Panc1 (cell line): ENCODE measurements at regions not wholly inside any gene's neighbourhood (a gene's known extent, or its start where the extent isn't known, plus 50 kb on each side); places are given as distances from the start of the nearest gene placed in this dataset.

ENCODE experiments used
- ATAC-seq: fragments of 200-7000 bp; cut with Tn5 transposase; 2 replicates; pipeline ENCODE4 v1.9.1; 2020; ENCODE audit warnings: mild to moderate bottlenecking, moderate library complexity
- BruUV-seq: library from RNA; stranded (reverse); fragments of 400-500 nt; replicated peaks from 2 replicates; lab custom pipeline; 2021; lab: Mats Ljungman, UMichigan
- CTCF ChIA-PET: fragments of 300-600 bp; sonication (Branson Sonifier 250); formaldehyde crosslinking; loops from one replicate; lab custom pipeline; 2022; ENCODE audit warnings: antibody characterized with exemption; lab: Charles Lee
- POLR2A ChIA-PET: fragments of 300-600 bp; sonication (Branson Sonifier 250); formaldehyde crosslinking; loops from one replicate; lab custom pipeline; 2022; ENCODE audit warnings: antibody characterized with exemption; lab: Charles Lee
- DNase-seq: peaks from one replicate; pipeline ENCODE4 v3.0.0-alpha.2; 2010; ENCODE audit warnings: low read depth, low spot score
- H3K27ac ChIP-seq: 2 replicates; pipeline ENCODE4 v1.5.1; 2011; ENCODE audit warnings: mild to moderate bottlenecking, low read length, inconsistent platforms
- H3K27me3 ChIP-seq: fragments of 200-500 bp; sonication (Bioruptor generic); 2 replicates; pipeline ENCODE4 v1.6.0; 2014; ENCODE audit warnings: low read length, inconsistent platforms; ENCODE audit not compliant: control insufficient read depth, insufficient read depth
- H3K36me3 ChIP-seq: fragments of 200-500 bp; sonication (Bioruptor generic); 2 replicates; pipeline ENCODE4 v1.5.1; 2014; ENCODE audit warnings: inconsistent platforms, mild to moderate bottlenecking, low read length, moderate library complexity; ENCODE audit not compliant: control insufficient read depth, insufficient read depth
- H3K4me1 ChIP-seq: 2 replicates; pipeline ENCODE4 v1.5.1; 2011; ENCODE audit warnings: inconsistent platforms, mild to moderate bottlenecking, low read length, moderate library complexity; ENCODE audit not compliant: control insufficient read depth, insufficient read depth
- H3K4me3 ChIP-seq, 2 experiments: 2 replicates each; pipeline ENCODE4 v1.5.1; 2011 to 2012; ENCODE audit warnings: low read depth in 2 of 2, low read length in 2 of 2, mild to moderate bottlenecking in 2 of 2, inconsistent platforms in 1 of 2, moderate library complexity in 1 of 2
- H3K9me3 ChIP-seq: fragments of 200-500 bp; sonication (Bioruptor generic); 2 replicates; pipeline ENCODE4 v1.5.1; 2014; ENCODE audit warnings: low read depth, mild to moderate bottlenecking, inconsistent platforms, low read length, moderate library complexity; ENCODE audit not compliant: control insufficient read depth, insufficient read depth
- CTCF ChIP-seq: fragments of 450-650 bp; IDR thresholded peaks from 2 replicates; pipeline ENCODE4 v1.5.1; 2017; ENCODE audit warnings: mild to moderate bottlenecking
- POLR2AphosphoS5 ChIP-seq: IDR thresholded peaks from 2 replicates; pipeline ENCODE4 v1.6.1; 2012; ENCODE audit warnings: mild to moderate bottlenecking, low read depth, low read length, moderate library complexity
- REST ChIP-seq, 2 experiments: IDR thresholded peaks; 2 replicates each; pipeline ENCODE4 v1.6.1; 2011 to 2012; ENCODE audit warnings: low read depth in 2 of 2, control low read depth in 1 of 2, low read length in 1 of 2, mild to moderate bottlenecking in 1 of 2, moderate library complexity in 1 of 2; ENCODE audit not compliant: insufficient read depth in 1 of 2
- SIN3A ChIP-seq: IDR thresholded peaks from 2 replicates; pipeline ENCODE4 v1.6.1; 2012; ENCODE audit warnings: low read depth, mild to moderate bottlenecking, low read length, moderate library complexity, borderline replicate concordance; ENCODE audit not compliant: insufficient read depth
- TCF7L2 ChIP-seq: IDR thresholded peaks from 2 replicates; pipeline ENCODE4 v1.6.1; 2011; ENCODE audit warnings: mild to moderate bottlenecking, low read depth, low read length, inconsistent platforms
- in situ Hi-C: cut with HindIII; loops from 2 replicates; pipeline ENCODE4 v1.10.0; 2016; ENCODE audit warnings: low sequenced_read_pairs, low pct_unique_long_range_greater_than_20kb
- intact Hi-C: fragments of 100-400 bp; cut with micrococcal nuclease; formaldehyde crosslinking; loops from one replicate; pipeline ENCODE4 v1.10.0; 2022; ENCODE audit not compliant: unreplicated experiment

- Histone ChIP-seq H3K27ac (no peak overlapping the region), H3K4me1 (no peaks in the 10 kb centered on the region), H3K9me3 (no peaks in the 10 kb centered on the region), H3K36me3 (no peaks in the 10 kb centered on the region), H3K27me3 (peaks cover 5% of the 10 kb centered on the region), H3K4me3 (no peak overlapping the region)
- TF ChIP-seq TCF7L2 (no peak), SIN3A (no peak), CTCF (no peak), POLR2AphosphoS5 (no peak), REST (IDR thresholded peaks at IDR 0.05; ENCODE audit: insufficient read depth in 1 of 2, low read depth in 2 of 2, low read length in 1 of 2) (no peak)
- in situ Hi-C loops: no loop called here
- ATAC-seq: no peak
- DNase-seq: no peak
- ChIA-PET POLR2A (no interaction called here), CTCF (no interaction called here)
- BruUV-seq: no TSS peak
- intact Hi-C loops: loop anchor here (10.0 kb wide), 1 partner anchor 78 kb away; no protein-coding TSS in a partner anchor
Observed at GRCh38 chr3:113057117-113057516, 66.3 kb downstream of the GTPBP8 start.

GRCh38 chr3:113058188-113058587 is 67.4 kb downstream of the GTPBP8 start:
- no peaks in the 10 kb centered on the region for H3K4me1 ChIP-seq
- TF ChIP-seq TCF7L2 (no peak), REST (IDR thresholded peaks at IDR 0.05; ENCODE audit: insufficient read depth in 1 of 2, low read depth in 2 of 2, low read length in 1 of 2) (no peak), CTCF (no peak), POLR2AphosphoS5 (no peak), SIN3A (no peak)
- POLR2A ChIA-PET: no interaction called here
- DNase-seq: no peak
- intact Hi-C loops: loop anchor here (10.0 kb wide), 1 partner anchor 77 kb away; no protein-coding TSS in a partner anchor
- H3K9me3 ChIP-seq: no peaks in the 10 kb centered on the region
- no peak overlapping the region for H3K4me3 ChIP-seq
- no peak for ATAC-seq
- H3K36me3 ChIP-seq: no peaks in the 10 kb centered on the region
- peaks cover 5% of the 10 kb centered on the region for H3K27me3 ChIP-seq
- CTCF ChIA-PET: no interaction called here
- in situ Hi-C loops: no loop called here
- BruUV-seq: no TSS peak
- H3K27ac ChIP-seq: no peak overlapping the region
